Forelimb muscle (tissue), 1 donor: ENCODE measurements at regions not wholly inside any gene's neighbourhood (a gene's known extent, or its start where the extent isn't known, plus 50 kb on each side); places are given as distances from the start of the nearest gene placed in this dataset.
A peak's percentile ranks its signal among the peaks of the same experiment; 100 is the strongest.

Source experiments
- DNase-seq: peaks from one replicate; pipeline ENCODE4 v3.0.0-alpha.2; 2013; ENCODE audit warnings: low read depth

DNA sequence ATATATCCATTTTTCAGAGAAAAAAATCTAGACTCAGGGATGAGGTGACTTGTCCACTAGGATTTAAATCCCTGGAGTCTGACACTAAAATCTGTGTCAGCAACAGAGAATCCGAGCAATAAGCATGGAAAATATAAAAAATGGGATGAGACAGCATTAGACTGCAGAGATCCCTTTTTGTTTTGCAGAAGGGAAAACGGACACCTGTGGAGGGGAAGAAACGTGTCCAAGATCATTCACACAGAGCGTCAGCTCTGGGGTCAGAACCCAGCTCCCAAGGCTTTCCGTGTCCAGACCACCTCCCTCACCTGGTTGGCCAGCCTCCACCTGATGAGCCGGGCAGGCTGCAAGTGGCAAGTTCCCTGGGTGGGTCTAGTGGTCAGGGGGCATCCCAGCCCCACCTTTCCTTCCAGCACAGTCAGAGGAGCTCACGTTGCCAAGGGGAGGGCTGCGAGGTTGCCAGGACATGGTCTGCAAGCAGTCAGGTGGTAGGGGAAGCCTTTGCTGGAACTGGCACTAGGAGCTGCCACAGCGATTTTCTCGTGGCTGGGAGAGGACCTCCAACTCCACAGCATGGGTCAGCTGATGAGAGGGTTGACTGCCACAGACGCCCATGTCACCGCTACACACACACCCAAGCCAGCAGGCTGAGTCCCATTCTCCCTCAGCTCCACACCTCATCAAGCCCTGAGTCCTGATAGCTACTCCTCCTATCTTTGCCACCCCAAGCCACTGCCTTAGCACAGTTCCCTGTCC, 65.9 kb upstream of the CPLX2 start:
- DNase-seq = no peak

DNA sequence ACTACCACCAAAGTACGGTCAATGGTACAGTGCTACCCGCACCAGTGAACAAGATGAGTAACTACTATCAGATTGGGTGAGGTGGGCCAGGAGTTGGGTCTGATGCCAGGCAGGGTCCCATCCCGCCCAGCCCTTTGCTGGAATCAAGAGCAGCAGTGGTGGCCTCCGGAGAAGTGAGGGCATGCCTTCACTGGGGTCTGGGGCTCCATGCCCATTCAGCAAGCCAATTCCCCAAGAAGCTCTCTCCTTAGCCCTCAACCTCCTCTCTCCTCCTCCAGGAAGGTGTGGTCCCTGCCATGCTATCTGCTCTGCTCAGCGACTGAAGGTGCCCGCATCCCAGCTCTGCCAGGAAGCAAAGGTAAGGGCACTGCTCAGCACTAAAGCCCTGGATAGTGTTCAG, 62.7 kb upstream of the CPLX2 start:
- no peak for DNase-seq

DNA sequence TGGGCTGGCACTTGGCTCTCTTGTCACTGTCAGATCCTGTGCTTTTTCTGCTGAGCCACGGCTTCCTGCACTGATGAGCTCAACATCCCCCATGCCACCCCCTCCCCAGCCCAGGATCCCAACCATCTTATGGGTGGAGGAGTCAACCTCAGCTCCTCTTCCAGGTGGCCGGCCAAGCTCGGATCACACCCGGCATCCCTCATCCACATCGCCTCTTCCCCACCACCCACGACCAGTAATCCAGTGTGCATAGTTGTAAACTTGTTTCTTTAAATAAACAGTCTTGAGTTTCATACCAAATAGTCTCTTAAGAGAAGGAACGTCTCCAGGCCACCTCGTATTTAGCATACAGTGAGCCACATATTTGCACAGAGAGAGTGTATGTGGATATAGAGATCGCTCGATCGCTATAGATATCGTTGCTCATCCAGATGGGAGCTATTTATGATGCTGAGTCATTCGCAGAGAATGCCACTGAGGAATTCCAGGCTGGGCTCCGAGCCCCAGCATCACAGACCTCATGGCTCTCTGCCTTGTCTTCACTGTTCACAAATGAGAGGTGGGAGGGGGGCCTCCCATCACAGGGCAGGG, 61.8 kb upstream of the CPLX2 start:
- peak; percentile 32 for DNase-seq

DNA sequence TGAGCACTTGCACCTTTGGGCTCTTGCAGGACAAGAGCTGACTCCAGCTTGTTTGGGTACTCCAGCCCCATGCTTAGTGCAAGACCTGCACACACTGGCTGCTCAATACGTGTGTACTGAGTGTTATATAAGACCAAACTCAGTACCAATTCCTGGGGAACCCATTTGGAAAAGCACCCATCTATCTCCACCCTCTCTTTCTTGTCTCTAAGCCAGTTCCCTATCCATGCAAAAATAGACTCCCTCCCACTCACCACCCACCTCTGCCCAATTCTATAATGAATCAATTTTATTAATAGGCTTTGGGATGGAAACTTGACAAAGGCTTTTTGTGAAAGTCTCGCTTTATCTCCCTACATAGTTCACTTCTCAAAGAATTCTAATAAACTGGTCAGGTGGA, 60.9 kb upstream of the CPLX2 start:
- DNase-seq = no peak

DNA sequence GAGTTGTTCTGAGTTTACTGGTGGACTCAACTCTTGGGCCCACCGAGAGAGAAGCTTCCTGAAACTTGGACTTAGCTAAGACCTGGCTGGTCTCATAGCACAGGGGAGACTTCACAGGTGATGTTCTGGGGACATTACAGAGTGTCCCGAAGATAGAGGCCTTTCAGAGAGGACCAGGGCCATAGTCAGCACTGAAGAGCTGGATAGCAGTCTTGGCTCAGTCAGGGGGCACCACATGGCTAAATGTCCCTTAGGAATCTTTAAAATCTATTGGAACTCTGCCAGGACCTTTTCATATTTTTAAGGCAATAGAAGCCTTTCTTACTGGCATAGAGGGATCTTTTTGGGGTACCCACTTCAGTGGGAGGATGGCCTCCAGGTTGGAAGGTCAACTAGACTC, 59.8 kb upstream of the CPLX2 start:
- DNase-seq = no peak

DNA sequence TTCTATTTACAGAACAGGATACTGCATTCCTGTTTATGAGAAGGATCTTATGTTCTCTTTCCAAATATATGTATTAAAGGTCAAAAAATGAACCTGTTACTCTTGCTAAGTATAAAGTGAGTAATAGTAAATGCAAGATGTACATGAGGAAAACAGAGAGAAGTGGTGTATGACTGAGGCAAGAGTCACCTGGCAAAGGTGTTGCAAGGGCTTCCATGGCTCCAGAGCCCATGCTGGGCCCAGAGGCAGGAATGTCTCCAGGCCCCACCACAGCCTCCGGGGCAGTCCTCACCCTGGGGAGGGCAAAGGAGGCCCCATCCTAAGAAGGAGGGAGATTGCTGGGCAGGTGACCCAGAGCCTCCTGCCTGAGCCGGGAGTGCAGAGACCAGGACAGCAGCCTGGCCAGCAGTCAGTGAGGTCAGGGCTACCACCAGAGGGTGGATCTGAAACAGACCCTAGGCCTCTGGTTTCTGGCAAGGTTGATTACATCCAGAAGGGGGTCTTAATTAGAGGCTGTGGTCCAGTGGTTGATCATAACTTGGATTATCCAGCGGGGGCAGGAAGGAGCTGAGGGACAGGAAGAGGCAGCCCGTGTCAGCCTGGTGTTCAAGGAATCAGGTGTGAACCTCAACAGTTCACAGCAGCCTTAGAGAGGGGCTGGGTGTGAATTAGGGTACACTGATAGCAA, 57.3 kb upstream of the CPLX2 start:
- no peak for DNase-seq

DNA sequence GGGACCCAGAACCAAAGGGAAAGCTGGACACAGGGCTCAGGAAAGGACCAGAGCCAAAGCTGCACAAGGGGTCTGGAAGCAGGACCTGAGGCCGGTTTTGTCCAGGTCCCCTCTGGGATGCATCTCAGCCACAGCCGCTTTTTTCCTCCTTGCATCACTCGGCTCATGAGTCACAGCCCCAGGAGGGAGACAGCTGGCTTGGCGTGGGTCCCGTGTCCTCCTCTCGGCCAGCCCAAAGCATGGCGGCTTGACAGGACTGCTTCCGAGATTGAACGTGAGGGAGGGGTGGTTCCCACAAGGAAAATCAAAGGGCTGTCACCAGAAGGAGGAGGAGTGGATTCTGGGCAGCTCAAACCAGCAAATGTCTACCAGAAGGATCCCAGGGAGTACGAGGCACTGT, 56.7 kb upstream of the CPLX2 start:
- DNase-seq = no peak

DNA sequence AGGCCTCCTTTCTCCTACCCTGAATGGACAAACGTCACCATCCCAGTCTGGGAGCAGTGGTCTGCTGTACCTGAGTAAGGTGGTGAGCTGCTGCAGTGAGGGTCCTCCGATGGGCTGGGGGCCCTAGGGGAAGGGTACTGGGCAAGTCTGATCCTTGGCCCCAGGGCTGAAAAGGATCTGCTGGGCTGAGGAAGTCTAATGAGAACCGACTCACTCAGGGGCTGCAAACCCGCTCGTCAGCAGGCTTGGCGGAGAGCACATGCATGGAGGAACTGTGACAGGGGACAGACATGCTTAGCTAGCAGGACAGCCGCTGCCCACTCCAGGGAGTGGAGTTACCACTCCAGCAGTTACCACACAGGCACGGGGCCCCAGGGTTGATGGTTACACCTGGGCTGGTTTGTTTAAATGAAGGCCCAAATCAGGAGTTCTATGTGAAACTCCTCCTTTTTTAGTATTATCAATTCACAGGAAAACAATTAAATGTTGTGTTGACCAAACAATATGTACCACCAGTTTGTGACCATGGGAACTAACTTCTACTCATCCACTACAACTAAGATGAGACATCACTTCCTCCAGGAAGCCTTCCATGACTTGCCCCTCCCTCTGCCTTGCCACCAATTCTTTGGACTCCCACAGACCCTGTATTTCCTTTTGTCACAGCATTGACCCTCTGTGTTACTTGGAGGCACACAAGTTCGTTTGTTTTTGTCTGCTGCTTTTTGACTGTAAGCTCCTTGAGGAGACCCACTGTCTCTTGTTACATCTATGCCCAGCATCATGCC, 56.1 kb upstream of the CPLX2 start:
- DNase-seq = no peak

DNA sequence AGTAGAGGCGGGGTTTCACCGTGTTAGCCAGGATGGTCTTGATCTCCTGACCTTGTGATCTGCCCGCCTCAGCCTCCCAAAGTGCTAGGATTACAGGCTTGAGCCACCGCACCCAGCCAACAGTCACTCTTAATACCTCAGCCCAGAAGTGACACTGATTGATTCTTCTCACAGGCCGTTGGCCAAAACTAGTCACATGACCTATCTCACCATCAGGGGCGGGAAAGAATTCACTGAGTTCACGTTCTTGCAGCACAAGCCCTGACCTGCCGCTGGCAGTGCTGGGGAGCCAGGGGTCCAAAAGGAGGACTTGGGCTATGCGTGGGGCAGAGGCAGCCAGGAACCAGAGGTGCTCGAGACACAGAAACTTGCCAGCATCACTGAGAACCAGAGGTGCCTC, 55.0 kb upstream of the CPLX2 start:
- DNase-seq = no peak

DNA sequence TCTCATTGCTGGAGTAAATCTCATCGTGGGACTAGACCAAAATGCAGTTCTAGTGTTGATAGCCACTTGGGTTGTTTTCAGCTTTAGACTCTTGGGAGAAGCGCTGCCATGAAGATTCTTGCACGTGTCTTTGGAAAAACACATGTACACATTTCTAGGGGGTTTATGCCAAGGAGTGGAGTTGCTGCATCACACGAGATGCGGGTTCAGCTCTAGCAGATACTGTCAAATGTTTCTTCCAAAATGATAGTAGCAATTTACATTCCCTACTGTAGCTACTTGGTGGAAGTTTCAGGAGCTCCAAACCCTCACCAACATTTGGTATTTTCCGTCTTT, 52.3 kb upstream of the CPLX2 start:
- DNase-seq = no peak

DNA sequence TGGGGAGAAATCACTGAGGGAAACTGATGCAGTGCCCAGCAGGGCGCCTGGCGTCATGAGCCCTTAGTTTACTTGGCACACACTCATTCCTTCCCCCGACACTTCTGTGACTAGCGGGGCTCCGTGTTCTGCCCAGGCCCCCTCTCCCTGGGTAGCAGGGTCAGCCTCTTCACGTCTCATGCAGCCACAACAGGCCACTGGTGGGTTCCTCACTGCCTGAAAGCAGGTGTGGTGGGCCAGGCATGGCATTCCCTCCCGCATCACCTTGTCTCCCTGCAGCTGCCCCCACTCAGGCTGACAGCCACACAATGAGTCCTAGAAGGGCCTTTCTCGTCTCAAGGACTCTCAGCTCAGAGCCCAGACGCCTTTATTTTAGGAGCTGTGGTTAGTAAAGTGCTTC, 51.1 kb upstream of the CPLX2 start:
- DNase-seq = no peak
